HG02870 (cell line): ENCODE measurements at regions not wholly inside any gene's neighbourhood (a gene's known extent, or its start where the extent isn't known, plus 50 kb on each side); places are given as distances from the start of the nearest gene placed in this dataset.
"Not testable (repeated sequence)": the region's sequence is repeated elsewhere in the genome, so short reads cannot be mapped to it uniquely, and the experiment has no call there.

Experiments used
- ATAC-seq: cut with Tn5 transposase; IDR thresholded peaks from one replicate; pipeline ENCODE4 v1.9.1; 2021; ENCODE audit warnings: mild to moderate bottlenecking, moderate library complexity; ENCODE audit not compliant: unreplicated experiment

DNA sequence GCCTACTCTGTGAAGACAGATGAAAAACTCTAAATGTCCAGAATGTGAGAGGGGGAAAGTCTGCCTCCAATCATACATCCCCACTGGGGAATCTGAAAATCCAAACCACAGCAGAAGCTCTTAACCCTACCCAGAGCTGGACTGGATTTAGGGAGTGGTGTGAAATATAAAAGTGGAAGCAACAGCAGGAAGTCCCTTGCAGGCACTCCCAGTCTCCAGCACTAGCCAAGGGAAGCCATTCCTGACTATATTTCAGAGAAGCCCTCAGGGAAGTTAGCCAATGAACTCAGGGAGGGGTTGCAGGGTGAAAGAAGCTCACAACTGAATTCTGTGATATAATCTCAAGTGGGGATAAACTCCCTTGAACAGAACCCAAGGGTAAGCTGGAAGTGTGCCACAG is 51.5 kb downstream of the CRPPA start:
- ATAC-seq, result no peak

DNA sequence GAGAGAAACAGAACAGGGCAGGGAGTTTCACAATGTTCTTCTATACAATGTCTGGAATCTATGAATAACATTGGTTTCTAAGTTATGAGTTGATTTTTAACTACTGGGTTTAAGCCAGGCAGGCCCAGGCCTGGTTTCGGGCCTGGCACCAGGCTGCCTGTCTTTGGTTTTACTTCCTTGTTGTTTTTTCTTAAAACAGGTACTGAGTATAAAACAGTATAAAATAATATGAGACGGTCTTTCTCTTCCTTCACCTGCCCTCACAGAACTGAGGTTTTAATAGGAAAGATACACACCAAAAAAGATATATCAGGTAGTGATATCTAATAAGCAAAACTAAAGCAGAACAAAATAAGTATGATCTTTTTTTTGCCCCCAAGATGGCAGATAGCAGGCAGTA is 52.0 kb downstream of the CRPPA start:
- ATAC-seq, result not testable (repeated sequence)

DNA sequence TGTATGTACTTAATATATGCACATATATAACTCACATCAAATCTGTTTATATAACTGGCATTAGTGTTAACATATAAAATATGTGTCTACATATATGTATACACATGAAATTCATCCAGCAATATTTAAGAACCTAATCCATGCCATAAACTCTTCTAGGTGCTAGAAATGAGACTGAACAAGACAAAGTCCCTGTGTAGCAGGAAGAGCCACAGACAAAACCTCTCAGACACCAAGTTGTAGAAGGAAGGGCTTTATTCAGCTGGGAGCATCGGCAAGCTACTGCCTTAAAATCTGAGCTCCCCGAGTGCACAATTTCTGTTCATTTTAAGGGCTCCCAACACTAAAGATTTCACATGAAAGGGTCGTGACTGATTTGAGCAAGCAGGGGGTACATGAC is 52.5 kb downstream of the CRPPA start:
- no peak for ATAC-seq

GRCh38 chr7:16367115-16367514 is 54.2 kb downstream of the CRPPA start:
- no peak for ATAC-seq

DNA sequence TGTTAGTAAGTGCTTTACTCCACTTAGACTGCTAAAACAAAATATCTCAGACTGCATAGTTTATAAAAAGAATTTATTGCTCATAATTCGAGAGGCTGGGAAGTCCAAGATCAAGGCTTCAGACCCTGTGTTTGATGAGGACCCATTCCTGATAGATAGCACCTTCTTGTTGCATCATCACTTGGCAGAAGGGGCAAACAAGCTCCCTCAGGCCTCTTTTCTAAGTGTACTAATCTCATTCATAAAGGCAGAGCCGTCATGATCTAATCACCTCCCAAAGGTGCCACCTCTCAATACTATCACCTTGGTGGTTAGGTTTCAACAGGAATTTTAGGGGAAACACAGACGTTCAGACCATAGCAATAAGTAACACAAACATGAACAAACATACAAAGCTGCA is 55.4 kb downstream of the CRPPA start:
- ATAC-seq, result no peak

- ATAC-seq, result no peak
Measured at GRCh38 chr7:16365177-16365576, 56.2 kb downstream of the CRPPA start.

DNA sequence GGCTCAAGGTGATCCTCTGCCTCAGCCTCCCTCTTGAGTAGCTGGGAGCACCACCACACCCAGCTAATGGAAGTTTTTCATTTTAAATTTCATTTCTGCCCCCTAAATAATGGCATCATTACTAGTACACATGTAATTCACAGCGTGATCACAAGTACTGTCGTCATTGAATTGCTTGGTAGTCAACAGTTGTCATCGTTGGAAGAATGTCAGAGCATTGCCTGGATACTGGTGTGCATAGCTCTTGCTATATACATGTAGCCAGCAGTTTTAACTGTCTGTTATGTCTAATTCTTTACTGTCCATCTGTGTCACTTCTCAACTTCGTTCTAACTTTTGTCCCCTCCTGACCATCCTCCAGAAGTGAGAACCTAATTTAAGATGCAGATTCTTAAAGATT is 62.1 kb downstream of the CRPPA start:
- ATAC-seq, result no peak

GRCh38 chr7:16357921-16358320 is 63.4 kb downstream of the CRPPA start:
- no peak for ATAC-seq

- ATAC-seq, result no peak
Measured at GRCh38 chr7:16357474-16357873, 63.9 kb downstream of the CRPPA start.

- no peak for ATAC-seq
Measured at GRCh38 chr7:16356301-16356958, 64.9 kb downstream of the CRPPA start.

- no peak for ATAC-seq
Measured at GRCh38 chr7:16354573-16354972, 66.8 kb downstream of the CRPPA start.

DNA sequence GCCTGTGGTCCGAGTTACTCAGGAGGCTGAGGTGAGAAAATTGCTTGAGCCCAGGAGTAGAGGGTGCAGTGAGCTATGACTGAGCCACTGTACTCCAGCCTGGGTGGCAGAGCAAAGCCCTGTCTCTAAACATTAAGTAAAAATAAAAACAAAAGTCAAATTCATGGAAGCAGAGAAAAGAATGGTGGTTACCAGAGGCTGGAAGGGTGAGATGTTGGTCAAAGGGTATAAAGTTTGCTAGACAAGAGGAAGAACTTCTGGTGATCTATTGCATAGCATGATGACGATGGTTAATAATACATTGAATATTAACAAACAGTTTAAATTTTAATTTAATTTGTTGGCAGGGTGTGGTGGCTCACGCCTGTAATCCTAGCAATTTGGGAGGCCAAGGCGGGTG is 68.1 kb downstream of the CRPPA start:
- no peak for ATAC-seq

- no peak for ATAC-seq
Measured at GRCh38 chr7:16350634-16351033, 70.7 kb downstream of the CRPPA start.

DNA sequence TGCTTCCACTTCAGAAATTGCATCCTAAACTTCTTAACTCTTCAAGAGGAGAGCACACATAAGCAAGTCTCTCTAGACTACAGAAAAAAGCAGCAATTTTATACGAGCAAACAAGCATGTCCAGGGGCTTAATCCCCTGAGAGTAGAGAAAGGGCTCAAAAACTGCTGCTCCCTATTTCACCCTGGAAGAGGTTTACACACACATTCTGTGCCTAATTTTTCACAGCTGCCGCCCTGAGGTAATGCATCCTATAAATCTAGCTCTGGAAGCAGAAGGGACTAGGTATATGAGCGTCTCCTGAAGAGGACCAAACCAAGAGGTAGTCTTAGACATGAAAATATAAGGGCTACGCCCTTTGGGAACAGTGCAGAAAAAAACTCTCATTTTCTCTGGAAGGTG is 73.1 kb downstream of the CRPPA start:
- no peak for ATAC-seq

DNA sequence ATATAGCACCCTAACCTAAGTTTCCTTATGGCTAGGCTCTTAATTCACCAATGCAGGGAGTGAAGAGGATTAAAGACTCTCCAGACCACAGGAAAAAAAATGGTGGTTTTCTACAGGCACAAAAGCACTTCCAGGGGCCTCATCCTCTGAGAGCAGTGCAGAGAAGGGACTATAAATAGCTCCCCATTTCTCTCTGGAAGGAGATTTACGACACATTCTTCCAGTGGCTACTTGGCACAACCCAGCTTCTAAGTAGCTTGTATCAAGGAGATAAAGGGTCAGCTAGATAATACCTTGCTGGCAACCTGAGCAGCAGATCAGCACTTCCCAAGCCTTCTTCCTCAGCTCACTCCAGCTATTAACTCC is 73.5 kb downstream of the CRPPA start:
- no peak for ATAC-seq

DNA sequence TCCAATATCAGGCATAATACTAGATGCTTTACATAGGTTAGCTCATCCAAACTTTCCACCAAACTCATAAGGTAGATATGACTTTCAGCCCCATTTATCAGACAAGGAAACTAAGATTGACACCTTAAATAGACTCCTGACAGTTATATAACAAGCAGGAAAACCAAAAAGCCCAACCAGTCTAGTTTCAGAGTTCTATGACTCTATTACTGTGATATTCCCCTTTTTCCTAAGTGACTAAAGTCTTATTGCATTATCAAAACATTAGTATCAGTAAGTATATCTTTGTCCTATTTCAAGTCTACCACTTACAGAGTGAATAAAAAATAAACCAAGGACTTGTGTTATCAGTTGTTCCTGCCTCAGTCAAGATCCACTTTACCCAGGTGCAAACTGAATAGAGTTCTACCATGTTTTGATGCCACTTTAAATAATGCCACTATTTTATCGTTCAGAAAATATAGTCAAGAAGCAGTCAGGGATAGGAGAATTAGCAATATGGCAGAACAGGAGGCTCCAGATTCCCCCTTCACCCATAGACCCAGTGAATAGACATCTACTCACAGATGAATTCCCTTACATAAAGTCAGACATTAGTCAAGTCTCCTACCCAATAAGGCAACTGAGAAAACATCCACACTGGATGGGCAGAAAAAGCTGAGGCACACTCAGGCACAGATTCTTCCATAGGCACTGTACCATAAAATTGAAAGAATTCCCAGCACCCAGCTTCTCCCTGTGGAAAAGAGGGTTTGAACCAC is 74.1 kb downstream of the CRPPA start:
- ATAC-seq, result no peak

GRCh38 chr7:16345979-16346958 is 75.1 kb downstream of the CRPPA start:
- ATAC-seq, result no peak

DNA sequence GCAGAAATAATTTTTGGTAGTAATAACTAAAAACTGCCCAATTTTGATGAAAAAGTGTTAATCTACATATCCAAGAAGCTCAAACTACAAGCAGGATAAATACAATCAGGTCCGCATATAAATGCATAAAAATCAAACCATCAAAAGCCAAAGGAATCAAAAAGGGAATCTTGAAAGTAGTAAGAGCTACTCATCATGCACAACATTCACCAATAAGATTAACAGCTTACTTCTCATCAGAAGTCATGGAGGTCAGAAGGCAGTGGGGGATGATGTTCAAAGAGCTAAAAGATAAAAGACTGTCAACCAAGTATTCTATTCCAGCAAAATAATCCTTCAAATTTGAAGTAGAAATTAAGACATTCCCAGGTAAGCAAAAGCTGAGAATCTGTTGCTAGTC is 76.4 kb downstream of the CRPPA start:
- no peak for ATAC-seq

DNA sequence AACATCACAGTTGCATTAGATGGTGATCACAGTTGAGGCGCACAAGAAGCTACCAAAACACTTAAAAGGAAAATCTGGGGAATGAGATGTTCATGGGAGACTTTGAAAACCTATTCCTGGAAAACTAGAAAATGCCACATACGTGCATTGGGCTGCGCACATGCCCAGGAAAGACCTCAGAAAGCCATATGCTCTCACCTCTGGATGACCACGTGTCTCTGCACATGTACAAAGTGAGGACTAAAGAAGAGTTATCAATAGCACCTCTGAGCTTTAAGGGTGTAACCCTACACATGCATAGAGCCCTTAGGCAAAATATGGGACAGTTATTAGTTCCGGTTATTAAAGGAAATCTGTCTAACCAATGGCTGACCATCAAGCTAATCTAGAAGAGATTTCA is 77.7 kb downstream of the CRPPA start:
- ATAC-seq, result no peak

GRCh38 chr7:16338065-16338464 is 83.3 kb downstream of the CRPPA start:
- ATAC-seq, result no peak

- no peak for ATAC-seq
Measured at GRCh38 chr7:16326106-16326505, 95.2 kb downstream of the CRPPA start.

DNA sequence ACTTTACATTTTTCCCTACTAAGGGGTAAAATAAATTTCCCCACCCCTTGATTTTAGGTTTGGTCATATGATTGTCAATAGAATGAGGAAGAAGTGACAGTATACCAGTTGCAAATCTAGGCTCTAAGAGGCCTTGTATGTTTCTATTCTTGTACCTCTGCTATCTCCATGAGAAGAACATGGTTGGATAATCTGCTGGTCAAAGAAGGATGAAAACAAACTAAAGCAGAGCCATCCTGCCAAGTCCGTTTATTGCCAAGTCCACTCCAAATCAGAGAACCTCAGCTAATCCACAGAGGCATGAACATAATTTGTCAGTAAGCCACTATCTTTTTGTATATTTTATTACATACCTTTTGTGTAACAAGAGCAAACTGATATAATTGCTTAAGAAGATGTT is 98.0 kb downstream of the CRPPA start:
- no peak for ATAC-seq
